Nephron (organoid): ENCODE measurements at regions not wholly inside any gene's neighbourhood (a gene's known extent, or its start where the extent isn't known, plus 50 kb on each side); places are given as distances from the start of the nearest gene placed in this dataset.

Experiments used
- H3K27ac Mint-ChIP-seq, 3 experiments: 2 replicates each; pipeline ENCODE4 v1.8.0; 2020; ENCODE audit warnings: mixed read lengths in 3 of 3, mild to moderate bottlenecking in 2 of 3, moderate library complexity in 1 of 3
- H3K27me3 Mint-ChIP-seq: 2 replicates; pipeline ENCODE4 v1.8.0; 2021; ENCODE audit warnings: low read depth, mild to moderate bottlenecking, moderate library complexity, mixed read lengths
- H3K36me3 Mint-ChIP-seq: 2 replicates; pipeline ENCODE4 v1.8.0; 2020; ENCODE audit warnings: low read depth, mixed read lengths
- H3K4me1 Mint-ChIP-seq: 2 replicates; pipeline ENCODE4 v1.8.0; 2020; ENCODE audit warnings: mixed read lengths
- H3K4me3 Mint-ChIP-seq, 3 experiments: 2 replicates each; pipeline ENCODE4 v1.8.0; 2020; ENCODE audit warnings: mild to moderate bottlenecking in 3 of 3, mixed read lengths in 3 of 3, moderate library complexity in 2 of 3
- H3K9me3 Mint-ChIP-seq: 2 replicates; pipeline ENCODE4 v1.8.0; 2020; ENCODE audit warnings: mixed read lengths
- CTCF ChIP-seq, 3 experiments: fragments of 200-600 bp; sonication (generic); IDR thresholded peaks; one replicate each; pipeline ENCODE4 v1.5.0; 2021; ENCODE audit warnings: antibody characterized with exemption in 3 of 3; ENCODE audit not compliant: unreplicated experiment in 3 of 3

GRCh38 chr20:40156600-40157317 is 532.3 kb downstream of the MAFB start:
- Mint-ChIP-seq H3K27me3 (no peaks in the 10 kb centered on the region), H3K9me3 (no peaks in the 10 kb centered on the region), H3K36me3 (no peaks in the 10 kb centered on the region)

GRCh38 chr20:40154514-40154913 is 534.5 kb downstream of the MAFB start:
- H3K27me3 Mint-ChIP-seq = no peaks in the 10 kb centered on the region
- H3K4me3 Mint-ChIP-seq = no peak overlapping the region
- H3K36me3 Mint-ChIP-seq = no peaks in the 10 kb centered on the region
- TF ChIP-seq CTCF (IDR thresholded peaks at IDR 0.05; ENCODE audit: unreplicated experiment in 3 of 3) = no peak
- peaks cover 2% of the 10 kb centered on the region for H3K9me3 Mint-ChIP-seq
- no peaks in the 10 kb centered on the region for H3K4me1 Mint-ChIP-seq
- H3K27ac Mint-ChIP-seq = no peak overlapping the region

More at GRCh38 chr20:40156600-40157317, 532.3 kb downstream of the MAFB start:
- Mint-ChIP-seq H3K4me1 (no peaks in the 10 kb centered on the region), H3K4me3 (no peak overlapping the region), H3K27ac (no peak overlapping the region)
- TF ChIP-seq CTCF (IDR thresholded peaks at IDR 0.05; ENCODE audit: unreplicated experiment in 3 of 3) = no peak

- Mint-ChIP-seq H3K36me3 (peaks cover 4% of the 10 kb centered on the region), H3K27ac (no peak overlapping the region), H3K27me3 (peaks cover 3% of the 10 kb centered on the region), H3K9me3 (peaks cover 5% of the 10 kb centered on the region), H3K4me1 (no peaks in the 10 kb centered on the region), H3K4me3 (no peak overlapping the region)
- TF ChIP-seq CTCF (IDR thresholded peaks at IDR 0.05; ENCODE audit: unreplicated experiment in 3 of 3) = no peak
Observed at GRCh38 chr20:40148886-40149285, 540.1 kb downstream of the MAFB start.

GRCh38 chr20:40146071-40146470 is 543.0 kb downstream of the MAFB start:
- Mint-ChIP-seq H3K27ac (peak overlapping the region in 1 of 3 experiments; percentile 27), H3K4me1 (no peaks in the 10 kb centered on the region), H3K9me3 (peaks cover 5% of the 10 kb centered on the region), H3K4me3 (no peak overlapping the region), H3K36me3 (peaks cover 4% of the 10 kb centered on the region), H3K27me3 (peaks cover 3% of the 10 kb centered on the region)
- no peak for TF ChIP-seq CTCF (IDR thresholded peaks at IDR 0.05; ENCODE audit: unreplicated experiment in 3 of 3)

GRCh38 chr20:40144581-40144980 is 544.5 kb downstream of the MAFB start:
- peaks cover 4% of the 10 kb centered on the region for H3K36me3 Mint-ChIP-seq
- peaks cover 3% of the 10 kb centered on the region for H3K27me3 Mint-ChIP-seq
- no peak for TF ChIP-seq CTCF (IDR thresholded peaks at IDR 0.05; ENCODE audit: unreplicated experiment in 3 of 3)
- no peaks in the 10 kb centered on the region for H3K4me1 Mint-ChIP-seq
- no peak overlapping the region for H3K4me3 Mint-ChIP-seq
- H3K27ac Mint-ChIP-seq = peak overlapping the region in 2 of 3 experiments; percentile 11 to 84
- H3K9me3 Mint-ChIP-seq = peaks cover 3% of the 10 kb centered on the region

- Mint-ChIP-seq H3K4me3 (no peak overlapping the region), H3K27me3 (no peaks in the 10 kb centered on the region), H3K27ac (no peak overlapping the region), H3K9me3 (peaks cover 11% of the 10 kb centered on the region), H3K4me1 (no peaks in the 10 kb centered on the region), H3K36me3 (no peaks in the 10 kb centered on the region)
- TF ChIP-seq CTCF (IDR thresholded peaks at IDR 0.05; ENCODE audit: unreplicated experiment in 3 of 3) = no peak
Observed at GRCh38 chr20:40134176-40134575, 554.9 kb downstream of the MAFB start.
